Activated naive CD4-positive, alpha-beta T cell treated with Interleukin-2 at 50 U/mL for 16 hours (primary cell): ENCODE measurements at regions not wholly inside any gene's neighbourhood (a gene's known extent, or its start where the extent isn't known, plus 50 kb on each side); places are given as distances from the start of the nearest gene placed in this dataset.

Experiments used
- DNase-seq: peaks from one replicate; pipeline ENCODE4 v3.0.0-alpha.2; 2020

DNA sequence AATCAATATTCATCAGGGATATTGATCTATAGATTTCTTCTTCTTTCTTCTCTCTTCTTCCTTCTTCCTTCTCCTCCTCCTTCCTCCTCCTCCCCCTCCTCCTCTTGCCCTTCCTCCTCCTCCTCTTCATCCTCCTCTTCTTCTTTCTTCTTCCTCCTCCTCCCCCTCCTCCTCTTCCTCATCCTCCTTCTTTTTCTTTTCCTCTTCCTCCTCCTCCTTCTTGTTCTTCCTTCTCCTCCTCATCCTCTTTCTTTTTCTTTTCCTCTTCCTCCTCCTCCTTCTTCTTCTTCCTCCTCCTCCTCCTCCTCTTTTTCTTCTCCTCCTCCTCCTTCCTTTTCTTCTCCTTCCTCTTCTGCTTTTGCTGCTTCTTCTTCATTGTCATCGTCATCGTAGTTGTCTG is 52.4 kb upstream of the SERINC1 start:
- DNase-seq, result no peak

DNA sequence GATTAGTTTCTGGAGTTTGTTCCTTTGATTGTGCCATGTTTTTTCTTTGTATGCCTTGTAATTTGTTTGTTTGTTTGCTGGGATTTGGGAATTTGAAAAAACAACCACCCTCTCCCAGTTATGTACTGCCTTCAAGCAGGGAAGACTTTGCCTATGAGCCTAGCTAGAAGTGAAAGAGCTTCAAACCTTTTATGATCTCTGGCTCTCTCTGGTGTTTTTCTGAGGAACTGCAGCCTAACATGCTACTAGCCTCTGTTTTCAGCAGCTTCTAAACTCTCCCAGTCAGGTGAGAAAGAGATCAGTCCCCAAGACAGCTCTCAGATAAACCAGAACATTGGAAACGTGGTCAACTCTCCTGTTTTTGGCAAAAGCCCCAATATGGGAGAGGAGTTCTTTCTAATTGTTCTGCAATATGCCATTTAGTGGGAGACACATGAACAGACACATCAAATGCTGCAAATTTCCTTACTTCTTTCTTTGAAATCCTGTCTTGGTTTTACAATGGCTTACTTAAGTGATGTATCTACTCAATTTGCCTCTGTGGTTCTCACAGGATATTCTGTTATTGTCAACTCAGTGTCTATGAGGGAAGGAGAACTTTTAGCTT is 58.9 kb upstream of the SERINC1 start:
- DNase-seq, result peak; percentile 36

DNA sequence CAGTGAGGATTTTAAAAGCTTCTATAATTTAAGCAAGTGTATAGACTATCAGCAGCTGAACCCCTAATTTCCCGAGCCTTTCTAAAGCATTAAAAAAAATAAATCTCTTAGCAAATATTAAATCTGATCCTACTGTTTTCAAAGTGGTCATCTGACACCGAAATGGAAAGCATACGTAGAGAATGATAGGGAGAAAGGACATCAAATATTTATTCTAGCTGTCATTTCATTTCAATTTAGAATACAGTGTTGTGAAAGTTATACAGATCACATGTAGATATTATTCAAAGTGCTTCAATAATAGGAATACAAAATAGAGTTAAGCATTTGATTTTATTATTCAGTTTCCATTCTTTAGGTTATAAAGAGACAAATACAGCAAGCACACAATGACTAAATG is 61.9 kb upstream of the PKIB start:
- DNase-seq, result no peak

DNA sequence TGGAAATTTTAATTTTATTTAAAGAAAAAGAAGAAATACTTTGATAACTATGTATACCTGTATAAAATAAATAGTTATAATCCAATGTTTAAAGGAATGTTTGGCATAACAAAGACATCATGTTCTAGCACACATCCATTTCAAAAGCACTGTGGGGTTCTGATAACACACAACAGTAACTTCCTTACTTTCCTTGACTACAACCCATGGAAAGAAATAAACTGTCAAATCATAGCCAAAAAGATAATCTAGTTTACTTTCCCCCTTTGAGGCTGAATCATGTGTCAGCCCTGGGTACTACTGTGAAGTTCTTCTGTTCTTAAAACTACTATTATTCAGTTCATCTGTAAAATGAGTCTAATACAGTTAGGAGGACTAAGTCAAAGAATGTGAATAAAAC is 61.4 kb upstream of the PKIB start:
- no peak for DNase-seq

DNA sequence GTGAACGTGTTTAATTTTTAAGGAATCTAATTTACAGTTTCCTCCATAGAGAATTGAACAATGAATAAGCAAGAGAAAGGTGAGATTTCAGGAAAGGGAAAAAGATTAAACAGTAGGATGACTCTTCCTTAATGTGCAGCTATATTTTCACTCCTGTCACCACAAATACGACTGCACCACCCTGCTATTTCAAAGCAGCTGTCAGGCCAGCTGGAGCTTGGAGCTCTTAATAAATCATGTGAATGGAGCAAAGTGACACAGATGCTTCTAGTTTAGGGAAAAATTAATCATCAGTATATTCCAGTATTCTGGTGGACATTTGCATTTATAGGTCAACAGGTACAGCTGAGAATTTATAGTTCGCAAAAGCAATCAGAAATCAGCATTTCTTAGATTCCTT is 56.5 kb upstream of the PKIB start:
- DNase-seq, result no peak

DNA sequence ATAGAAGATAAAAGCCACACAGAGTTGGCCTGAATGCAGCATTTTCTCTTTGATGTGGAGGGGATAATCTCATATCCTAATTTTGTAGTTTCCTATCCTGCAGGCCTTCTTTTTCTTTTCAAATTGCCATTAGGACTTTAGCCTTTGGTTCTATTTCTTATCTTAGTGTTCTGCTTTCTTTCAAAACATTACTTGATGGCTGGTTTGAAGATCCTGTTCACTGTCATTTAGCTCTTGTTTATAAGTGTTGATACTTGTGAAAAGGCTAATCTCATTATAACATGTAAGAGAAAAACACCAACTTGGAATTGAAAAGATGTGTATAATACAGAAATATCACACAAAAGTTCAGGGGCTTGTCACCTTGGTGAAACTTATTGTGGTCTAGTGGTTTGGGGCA is 54.6 kb upstream of the PKIB start:
- DNase-seq, result no peak

DNA sequence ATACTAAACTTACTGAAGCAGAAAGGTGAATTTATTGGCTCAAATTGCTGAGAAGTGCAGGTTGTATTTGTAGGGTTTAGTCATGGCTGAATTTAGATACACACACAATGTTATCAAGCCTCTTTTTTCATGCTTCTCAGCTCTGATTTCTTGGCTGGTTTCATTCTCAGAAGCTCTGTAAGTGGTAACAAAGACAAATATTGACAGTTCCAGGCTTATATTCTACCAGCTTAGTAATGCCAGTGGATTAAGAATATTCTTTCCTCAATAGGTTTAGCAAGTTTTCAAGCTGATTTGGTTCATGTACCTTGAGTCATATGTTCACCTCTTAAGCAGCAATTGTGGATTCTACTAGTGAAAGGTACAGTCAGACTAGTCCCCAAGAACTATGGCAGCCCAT is 52.1 kb upstream of the PKIB start:
- DNase-seq, result no peak
